Esophagus muscularis mucosa (tissue), 4 donors: ENCODE measurements at regions not wholly inside any gene's neighbourhood (a gene's known extent, or its start where the extent isn't known, plus 50 kb on each side); places are given as distances from the start of the nearest gene placed in this dataset.

Source experiments
- CTCF ChIP-seq, 3 experiments: fragments of 200-600 bp in 2 of 3; fragments of 450-650 bp in 1 of 3; sonication (generic) in 2 of 3; IDR thresholded peaks; one replicate each; pipeline ENCODE4 v1.5.1; 2017 to 2019; ENCODE audit warnings: antibody characterized with exemption in 3 of 3, mild to moderate bottlenecking in 2 of 3, moderate library complexity in 1 of 3
- EP300 ChIP-seq: sonication (generic); formaldehyde crosslinking; IDR thresholded peaks from one replicate; pipeline ENCODE4 v1.6.1; 2017; ENCODE audit warnings: antibody characterized with exemption
- POLR2A ChIP-seq: fragments of 450-650 bp; IDR thresholded peaks from one replicate; pipeline ENCODE4 v1.6.1; 2017; ENCODE audit warnings: antibody characterized with exemption, moderate library complexity, mild to moderate bottlenecking, low read depth

- TF ChIP-seq POLR2A (no peak), EP300 (no peak), CTCF (IDR thresholded peaks at IDR 0.05) (no peak)
Measured at GRCh38 chr3:66655044-66655443, 154.2 kb upstream of the LRIG1 start.
